Left ventricle myocardium inferior (tissue), 1 donor: ENCODE measurements at regions not wholly inside any gene's neighbourhood (a gene's known extent, or its start where the extent isn't known, plus 50 kb on each side); places are given as distances from the start of the nearest gene placed in this dataset.
"Not testable (repeated sequence)": the region's sequence is repeated elsewhere in the genome, so short reads cannot be mapped to it uniquely, and the experiment has no call there.

Experiments
- DNase-seq: peaks from one replicate; pipeline ENCODE4 v3.0.0-alpha.2; 2020
- H3K27ac ChIP-seq: fragments of 200-600 bp; replicated peaks from 2 replicates; pipeline ENCODE4 v1.8.0; 2021
- H3K27me3 ChIP-seq: fragments of 200-600 bp; 2 replicates; pipeline ENCODE4 v1.8.0; 2021; ENCODE audit warnings: low read depth
- H3K36me3 ChIP-seq: fragments of 200-600 bp; 2 replicates; pipeline ENCODE4 v1.8.0; 2021
- H3K4me1 ChIP-seq: fragments of 200-600 bp; 2 replicates; pipeline ENCODE4 v1.8.0; 2021
- H3K4me3 ChIP-seq: fragments of 200-600 bp; 2 replicates; pipeline ENCODE4 v1.8.0; 2021; ENCODE audit warnings: mild to moderate bottlenecking, moderate library complexity
- H3K9me3 ChIP-seq: fragments of 200-600 bp; replicated peaks from 2 replicates; pipeline ENCODE4 v1.8.0; 2021
- intact Hi-C: fragments of 100-400 bp; cut with micrococcal nuclease; formaldehyde crosslinking; loops from one replicate; pipeline ENCODE4 v1.11.0; 2022
- TF ChIP-seq, protein P1 (sequence below): fragments of 200-600 bp; IDR thresholded peaks from 2 replicates; pipeline ENCODE4 v1.8.0; 2021; ENCODE audit warnings: antibody characterized with exemption, mild to moderate bottlenecking, borderline replicate concordance
- donor health status: DM: no; HTN: yes; CAD: no; lungs with severe emphysema.

- TF ChIP-seq, protein P1, sequence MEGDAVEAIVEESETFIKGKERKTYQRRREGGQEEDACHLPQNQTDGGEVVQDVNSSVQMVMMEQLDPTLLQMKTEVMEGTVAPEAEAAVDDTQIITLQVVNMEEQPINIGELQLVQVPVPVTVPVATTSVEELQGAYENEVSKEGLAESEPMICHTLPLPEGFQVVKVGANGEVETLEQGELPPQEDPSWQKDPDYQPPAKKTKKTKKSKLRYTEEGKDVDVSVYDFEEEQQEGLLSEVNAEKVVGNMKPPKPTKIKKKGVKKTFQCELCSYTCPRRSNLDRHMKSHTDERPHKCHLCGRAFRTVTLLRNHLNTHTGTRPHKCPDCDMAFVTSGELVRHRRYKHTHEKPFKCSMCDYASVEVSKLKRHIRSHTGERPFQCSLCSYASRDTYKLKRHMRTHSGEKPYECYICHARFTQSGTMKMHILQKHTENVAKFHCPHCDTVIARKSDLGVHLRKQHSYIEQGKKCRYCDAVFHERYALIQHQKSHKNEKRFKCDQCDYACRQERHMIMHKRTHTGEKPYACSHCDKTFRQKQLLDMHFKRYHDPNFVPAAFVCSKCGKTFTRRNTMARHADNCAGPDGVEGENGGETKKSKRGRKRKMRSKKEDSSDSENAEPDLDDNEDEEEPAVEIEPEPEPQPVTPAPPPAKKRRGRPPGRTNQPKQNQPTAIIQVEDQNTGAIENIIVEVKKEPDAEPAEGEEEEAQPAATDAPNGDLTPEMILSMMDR: no peak
- H3K36me3 ChIP-seq: no peaks in the 10 kb centered on the region
- no peak overlapping the region for H3K4me3 ChIP-seq
- no peaks in the 10 kb centered on the region for H3K27me3 ChIP-seq
- DNase-seq: no peak
- H3K9me3 ChIP-seq: no peaks in the 10 kb centered on the region
- intact Hi-C loops: loop anchor here (10.0 kb wide), 1 partner anchor 455 kb away; no protein-coding TSS in a partner anchor
- H3K4me1 ChIP-seq: peaks cover 3% of the 10 kb centered on the region
- no peak overlapping the region for H3K27ac ChIP-seq
These were observed 368.6 kb upstream of the GBE1 start for GRCh38 chr3:82130046-82130445.

- H3K27me3 ChIP-seq: no peaks in the 10 kb centered on the region
- no peaks in the 10 kb centered on the region for H3K36me3 ChIP-seq
- no peak overlapping the region for H3K4me3 ChIP-seq
- TF ChIP-seq, protein P1: no peak
- no peak overlapping the region for H3K27ac ChIP-seq
- H3K4me1 ChIP-seq: peaks cover 3% of the 10 kb centered on the region
- intact Hi-C loops: no loop called here
- H3K9me3 ChIP-seq: no peaks in the 10 kb centered on the region
- DNase-seq: no peak
These were observed 367.9 kb upstream of the GBE1 start for GRCh38 chr3:82129221-82129801.

DNA sequence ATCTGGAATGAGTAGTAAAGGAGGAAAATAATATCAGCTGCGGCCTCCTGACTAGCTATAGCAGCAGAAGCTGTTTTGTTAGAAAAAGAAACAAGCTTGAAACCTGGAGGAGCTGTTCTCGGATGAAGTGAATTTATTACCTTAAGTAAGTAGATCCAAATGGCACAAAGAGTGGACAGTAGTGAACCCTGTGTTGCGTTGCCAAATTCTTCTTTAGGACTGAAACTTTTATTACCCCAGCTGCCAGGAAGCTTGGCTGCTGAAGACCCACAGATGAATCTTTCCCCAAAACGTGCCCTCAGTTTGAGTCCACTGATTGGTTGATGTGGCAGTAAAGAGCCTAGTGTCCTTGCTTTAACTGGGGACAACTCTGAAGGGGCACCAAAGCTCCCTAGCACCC is 366.8 kb upstream of the GBE1 start:
- no peaks in the 10 kb centered on the region for H3K27me3 ChIP-seq
- TF ChIP-seq, protein P1: no peak
- H3K4me3 ChIP-seq: no peak overlapping the region
- peaks cover 3% of the 10 kb centered on the region for H3K4me1 ChIP-seq
- H3K36me3 ChIP-seq: no peaks in the 10 kb centered on the region
- no peak for DNase-seq
- no peaks in the 10 kb centered on the region for H3K9me3 ChIP-seq
- intact Hi-C loops: no loop called here
- H3K27ac ChIP-seq: no peak overlapping the region

GRCh38 chr3:82122554-82123345 is 361.3 kb upstream of the GBE1 start:
- Histone ChIP-seq H3K36me3 (no peaks in the 10 kb centered on the region), H3K27ac (no peak overlapping the region), H3K4me1 (peaks cover 5% of the 10 kb centered on the region), H3K9me3 (peaks cover 5% of the 10 kb centered on the region), H3K27me3 (no peaks in the 10 kb centered on the region), H3K4me3 (no peak overlapping the region)
- intact Hi-C loops: no loop called here
- no peak for DNase-seq
- TF ChIP-seq, protein P1: no peak

DNA sequence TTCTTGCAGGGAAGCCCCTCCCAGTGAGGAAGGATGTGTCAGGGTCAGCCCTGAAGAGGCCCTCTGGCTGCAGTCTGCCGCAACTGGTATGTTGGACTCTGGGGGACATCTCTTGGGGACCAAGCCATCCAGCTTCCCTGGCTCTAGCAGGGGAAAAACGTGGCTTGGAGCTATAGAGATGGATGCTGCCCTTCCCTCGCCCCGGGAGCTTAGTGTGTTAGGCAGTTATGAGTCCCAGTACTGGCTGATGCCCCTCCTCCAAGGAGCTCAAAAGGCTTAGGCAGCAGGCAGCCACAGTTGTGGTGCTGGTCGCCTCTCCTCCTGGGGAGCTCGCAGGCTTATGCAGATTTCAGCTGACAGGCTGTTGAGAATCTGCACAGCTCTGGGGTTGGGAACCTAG is 353.1 kb upstream of the GBE1 start:
- H3K4me1 ChIP-seq: no peaks in the 10 kb centered on the region
- intact Hi-C loops: no loop called here
- DNase-seq: no peak
- H3K4me3 ChIP-seq: no peak overlapping the region
- TF ChIP-seq, protein P1: no peak
- no peaks in the 10 kb centered on the region for H3K36me3 ChIP-seq
- peaks cover 32% of the 10 kb centered on the region for H3K9me3 ChIP-seq
- no peak overlapping the region for H3K27ac ChIP-seq
- no peaks in the 10 kb centered on the region for H3K27me3 ChIP-seq

DNA sequence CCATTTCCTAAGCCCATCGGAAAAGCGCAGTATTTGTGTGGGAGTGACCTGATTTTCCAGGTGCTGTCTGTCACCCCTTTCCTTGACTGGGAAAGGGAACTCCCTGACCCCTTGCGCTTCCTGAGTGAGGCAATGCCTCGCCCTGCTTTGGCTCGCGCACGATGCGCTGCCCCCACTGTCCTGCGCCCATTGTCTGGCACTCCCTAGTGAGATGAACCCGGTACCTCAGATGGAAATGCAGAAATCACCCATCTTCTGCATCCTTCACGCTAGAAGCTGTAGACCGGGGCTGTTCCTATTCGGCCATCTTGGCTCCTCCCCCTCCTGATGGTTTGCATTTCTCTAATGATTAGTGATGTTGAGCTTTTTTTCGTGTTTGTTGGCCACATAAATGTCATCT is 349.3 kb upstream of the GBE1 start:
- intact Hi-C loops: not testable (repeated sequence)

More for the DNA sequence above, 349.3 kb upstream of the GBE1 start:
- peaks cover 26% of the 10 kb centered on the region for H3K9me3 ChIP-seq
- H3K27me3 ChIP-seq, H3K4me1 ChIP-seq, H3K36me3 ChIP-seq, DNase-seq, H3K4me3 ChIP-seq, H3K27ac ChIP-seq: not testable (repeated sequence)
